Uterus (tissue), 3 donors: ENCODE measurements at regions not wholly inside any gene's neighbourhood (a gene's known extent, or its start where the extent isn't known, plus 50 kb on each side); places are given as distances from the start of the nearest gene placed in this dataset.

Experiments used
- DNase-seq, 2 donors: peaks; one replicate each; pipeline ENCODE4 v3.0.0-alpha.2; 2019 to 2020
- H3K27ac ChIP-seq, 2 donors: fragments of 200-600 bp; sonication (generic); 1 replicate in 1 of 2; 2 replicates in 1 of 2; pipeline ENCODE4 v1.5.1; 2016 to 2018
- H3K27me3 ChIP-seq, 2 donors: fragments of 200-600 bp; sonication (generic); one replicate each; pipeline ENCODE4 v1.5.1; 2018 to 2019; ENCODE audit warnings: control low read depth in 1 of 2
- H3K36me3 ChIP-seq, 2 donors: fragments of 200-600 bp; sonication (generic); one replicate each; pipeline ENCODE4 v1.5.1; 2019; ENCODE audit warnings: control low read depth in 1 of 2
- H3K4me1 ChIP-seq, 2 donors: fragments of 200-600 bp; sonication (generic); one replicate each; pipeline ENCODE4 v1.5.1; 2018 to 2019; ENCODE audit warnings: control low read depth in 1 of 2
- H3K4me3 ChIP-seq, 2 donors: fragments of 200-600 bp; sonication (generic); 1 replicate in 1 of 2; 2 replicates in 1 of 2; pipeline ENCODE4 v1.5.1; 2018 to 2019; ENCODE audit warnings: mild to moderate bottlenecking in 1 of 2
- H3K9me3 ChIP-seq, 2 donors: fragments of 200-600 bp; sonication (generic); one replicate each; pipeline ENCODE4 v1.5.1; 2019; ENCODE audit warnings: control low read depth in 1 of 2
- POLR2A ChIP-seq, 2 donors: fragments of 450-650 bp; IDR thresholded peaks; one replicate each; pipeline ENCODE4 v1.6.1; 2016; ENCODE audit warnings: antibody characterized with exemption in 2 of 2, mild to moderate bottlenecking in 1 of 2, moderate library complexity in 1 of 2
- intact Hi-C: fragments of 100-400 bp; cut with DNase I; formaldehyde crosslinking; loops from one replicate; pipeline ENCODE4 v1.15.1; 2023; ENCODE audit warnings: low total_unique reads
- TF ChIP-seq, protein P1 (sequence below), 4 experiments: fragments of 200-600 bp in 2 of 4; fragments of 450-650 bp in 2 of 4; sonication (generic) in 2 of 4; IDR thresholded peaks; one replicate each; pipeline ENCODE4 v1.5.1; 2016 to 2019; ENCODE audit warnings: antibody characterized with exemption in 4 of 4, mild to moderate bottlenecking in 2 of 4, moderate library complexity in 1 of 4
- donor health status: DM: yes; HTN: yes; CAD: no.

DNA sequence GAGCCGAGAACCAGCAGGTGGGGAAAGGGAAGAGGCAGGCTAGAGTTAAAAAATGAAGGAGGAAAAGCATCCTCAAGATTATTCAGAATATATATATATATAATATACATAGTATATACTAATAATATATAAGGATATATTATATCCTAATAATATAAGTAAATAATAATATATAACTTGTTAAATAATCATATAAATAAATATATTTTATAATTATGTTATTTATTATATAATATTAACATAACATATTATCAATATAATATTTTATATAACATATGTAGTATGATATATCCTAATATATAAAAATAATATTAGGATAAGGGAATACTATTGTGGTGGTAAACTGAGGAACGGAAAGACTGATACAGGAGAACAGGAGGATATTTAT lies 171.8 kb downstream of the TRIM27 start:
- intact Hi-C loops = no loop called here

DNA sequence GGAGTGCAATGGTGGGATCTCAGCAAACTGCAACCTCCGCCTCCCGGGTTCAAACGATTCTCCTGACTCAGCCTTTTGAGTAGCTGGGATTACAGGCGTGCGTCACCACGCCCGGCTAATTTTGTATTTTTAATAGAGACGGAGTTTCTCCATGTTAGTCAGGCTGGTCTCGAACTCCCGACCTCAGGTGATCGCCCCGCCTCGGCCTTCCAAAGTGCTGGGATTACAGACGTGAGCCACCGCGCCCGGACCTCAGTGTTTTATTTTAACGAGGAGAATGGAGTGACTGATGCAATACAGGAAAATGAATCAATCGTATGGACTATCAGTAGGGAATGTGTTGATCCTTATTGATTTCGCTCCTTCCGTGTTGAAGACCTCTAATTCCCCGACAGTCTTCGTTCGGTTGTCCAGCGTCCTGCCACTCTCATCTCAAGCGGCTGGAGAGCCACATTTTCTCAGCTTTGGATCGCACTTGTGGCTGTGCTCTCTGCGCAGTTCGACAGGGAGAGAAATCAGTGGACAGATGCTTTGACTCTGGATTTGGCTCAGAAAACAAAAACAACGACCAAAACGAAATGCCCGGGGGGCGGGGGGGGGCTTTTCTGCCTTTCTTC lies 166.2 kb downstream of the TRIM27 start:
- H3K27ac ChIP-seq = no peak overlapping the region
- H3K36me3 ChIP-seq = no peaks in the 10 kb centered on the region
- no peaks in the 10 kb centered on the region for H3K4me1 ChIP-seq
- H3K27me3 ChIP-seq = no peaks in the 10 kb centered on the region
- no peaks in the 10 kb centered on the region for H3K9me3 ChIP-seq
- intact Hi-C loops = no loop called here
- DNase-seq = no peak
- TF ChIP-seq, protein P1, sequence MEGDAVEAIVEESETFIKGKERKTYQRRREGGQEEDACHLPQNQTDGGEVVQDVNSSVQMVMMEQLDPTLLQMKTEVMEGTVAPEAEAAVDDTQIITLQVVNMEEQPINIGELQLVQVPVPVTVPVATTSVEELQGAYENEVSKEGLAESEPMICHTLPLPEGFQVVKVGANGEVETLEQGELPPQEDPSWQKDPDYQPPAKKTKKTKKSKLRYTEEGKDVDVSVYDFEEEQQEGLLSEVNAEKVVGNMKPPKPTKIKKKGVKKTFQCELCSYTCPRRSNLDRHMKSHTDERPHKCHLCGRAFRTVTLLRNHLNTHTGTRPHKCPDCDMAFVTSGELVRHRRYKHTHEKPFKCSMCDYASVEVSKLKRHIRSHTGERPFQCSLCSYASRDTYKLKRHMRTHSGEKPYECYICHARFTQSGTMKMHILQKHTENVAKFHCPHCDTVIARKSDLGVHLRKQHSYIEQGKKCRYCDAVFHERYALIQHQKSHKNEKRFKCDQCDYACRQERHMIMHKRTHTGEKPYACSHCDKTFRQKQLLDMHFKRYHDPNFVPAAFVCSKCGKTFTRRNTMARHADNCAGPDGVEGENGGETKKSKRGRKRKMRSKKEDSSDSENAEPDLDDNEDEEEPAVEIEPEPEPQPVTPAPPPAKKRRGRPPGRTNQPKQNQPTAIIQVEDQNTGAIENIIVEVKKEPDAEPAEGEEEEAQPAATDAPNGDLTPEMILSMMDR (IDR thresholded peaks at IDR 0.05) = no peak
- TF ChIP-seq POLR2A (IDR thresholded peaks at IDR 0.05) = no peak
- no peak overlapping the region for H3K4me3 ChIP-seq

More for the DNA sequence above, 171.8 kb downstream of the TRIM27 start:
- Histone ChIP-seq H3K27ac (no peak overlapping the region), H3K9me3 (peaks cover 0 to 8% of the 10 kb centered on the region in 2 donors), H3K36me3 (no peaks in the 10 kb centered on the region), H3K4me1 (no peaks in the 10 kb centered on the region), H3K4me3 (no peak overlapping the region), H3K27me3 (no peaks in the 10 kb centered on the region)
- TF ChIP-seq, protein P1 (IDR thresholded peaks at IDR 0.05) = no peak
- no peak for TF ChIP-seq POLR2A (IDR thresholded peaks at IDR 0.05)
- no peak for DNase-seq

DNA sequence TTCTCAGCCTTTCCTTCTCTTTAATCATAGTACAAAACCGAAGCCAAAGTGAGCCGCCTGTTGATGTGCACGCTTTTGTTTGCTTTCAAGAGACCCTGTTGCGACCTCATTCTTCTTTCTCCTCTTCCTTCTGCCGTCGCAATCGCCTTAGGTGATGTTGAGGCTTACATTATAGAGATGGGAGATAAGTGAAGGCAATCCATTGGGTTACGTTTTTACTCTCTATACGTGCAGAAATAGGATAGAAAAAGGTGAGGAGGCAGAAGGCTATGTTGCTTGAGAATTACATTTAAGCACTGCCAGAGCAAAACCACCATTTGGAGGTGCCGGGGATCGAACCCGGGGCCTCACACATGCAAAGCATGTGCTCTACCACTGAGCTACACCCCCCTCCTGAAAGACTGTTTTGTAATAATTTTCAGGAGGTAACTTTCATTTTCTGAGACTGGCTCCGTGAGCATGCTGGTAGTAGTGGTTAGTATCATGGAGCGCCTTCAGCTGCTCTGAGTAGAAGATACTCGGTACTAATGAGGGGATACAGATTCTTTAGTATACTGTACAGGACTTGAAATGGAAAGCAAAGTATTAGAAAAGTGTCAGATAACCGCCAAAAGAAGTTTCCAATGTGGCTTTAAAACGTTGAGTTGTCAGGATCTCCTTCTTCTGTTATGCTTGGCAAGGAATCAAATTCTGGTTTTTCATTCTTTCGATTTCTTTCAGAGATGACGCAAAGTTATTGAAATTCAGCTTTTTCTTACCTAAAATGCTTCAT lies 165.6 kb downstream of the TRIM27 start:
- TF ChIP-seq POLR2A (IDR thresholded peaks at IDR 0.05) = no peak
- TF ChIP-seq, protein P1 (IDR thresholded peaks at IDR 0.05) = no peak
- H3K27me3 ChIP-seq = no peaks in the 10 kb centered on the region
- H3K27ac ChIP-seq = no peak overlapping the region
- DNase-seq = no peak
- no peaks in the 10 kb centered on the region for H3K4me1 ChIP-seq
- H3K36me3 ChIP-seq = no peaks in the 10 kb centered on the region
- no peak overlapping the region for H3K4me3 ChIP-seq
- intact Hi-C loops = no loop called here
- no peaks in the 10 kb centered on the region for H3K9me3 ChIP-seq

DNA sequence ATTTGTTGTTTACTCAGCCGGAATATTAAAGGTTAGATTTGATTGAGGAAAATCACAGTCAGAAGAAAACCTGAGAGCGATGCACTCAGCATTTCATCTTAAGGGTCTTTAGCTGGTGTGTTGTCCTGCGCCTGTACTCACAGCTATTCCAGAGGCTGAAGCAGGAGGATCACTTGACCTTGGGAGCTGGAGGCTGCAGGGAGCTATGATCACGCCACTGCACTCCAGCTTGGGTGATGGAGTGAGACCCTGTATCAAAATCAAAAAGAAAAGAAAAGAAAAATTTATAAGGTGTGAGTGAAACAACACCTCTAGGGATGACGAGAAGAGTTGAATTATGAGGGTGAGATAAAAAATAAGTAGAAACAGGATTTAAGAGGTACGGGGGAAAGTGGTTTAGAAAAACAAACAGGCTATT lies 165.0 kb downstream of the TRIM27 start:
- no peaks in the 10 kb centered on the region for H3K27me3 ChIP-seq

More for the DNA sequence above, 165.0 kb downstream of the TRIM27 start:
- Histone ChIP-seq H3K36me3 (no peaks in the 10 kb centered on the region), H3K27ac (no peak overlapping the region), H3K4me1 (no peaks in the 10 kb centered on the region), H3K9me3 (no peaks in the 10 kb centered on the region), H3K4me3 (no peak overlapping the region)
- DNase-seq = no peak
- intact Hi-C loops = no loop called here
- no peak for TF ChIP-seq POLR2A (IDR thresholded peaks at IDR 0.05)
- TF ChIP-seq, protein P1 (IDR thresholded peaks at IDR 0.05) = no peak
